ENCODE measurements at regions not wholly inside any gene's neighbourhood (a gene's known extent, or its start where the extent isn't known, plus 50 kb on each side); places are given as distances from the start of the nearest gene placed in this dataset.

- H3K79me1 ChIP-seq (ENCODE audit: low read depth in 1 of 2, low read length in 2 of 2) = no peaks in the 10 kb centered on the region
- no peak overlapping the region for H2BK5ac ChIP-seq (ENCODE audit: low read depth, low read length, poor library complexity, severe bottlenecking)
- peak; percentile 11 for DNase-seq
- H2AK5ac ChIP-seq (ENCODE audit: low read depth, low read length) = no peak overlapping the region
- CTCF ChIA-PET = no interaction called here
- H3K9ac ChIP-seq (ENCODE audit: low read depth, low read length) = no peak overlapping the region
- no peak overlapping the region for H3K14ac ChIP-seq (replicated peaks; ENCODE audit: low read depth, low read length)
- no peak overlapping the region for H2BK15ac ChIP-seq (ENCODE audit: low read depth, low read length)
- H3K36me3 ChIP-seq (ENCODE audit: control insufficient read depth, insufficient read depth, low read length) = no peaks in the 10 kb centered on the region
- no peak overlapping the region for H3K4me3 ChIP-seq (ENCODE audit: insufficient read depth, low read depth, low read length)
- H3K9me1 ChIP-seq (ENCODE audit: insufficient read depth, low read length) = no peaks in the 10 kb centered on the region
- peaks cover 10% of the 10 kb centered on the region for H3K9me3 ChIP-seq (ENCODE audit: control insufficient read depth, insufficient read depth, low read length)
- in situ Hi-C loops (cut with MboI; ENCODE audit: low sequenced_read_pairs) = no loop called here
- intact Hi-C loops (cut with micrococcal nuclease) = no loop called here
- no peak overlapping the region for H4K8ac ChIP-seq (ENCODE audit: low read depth in 2 of 2, low read length in 2 of 2)
- no peaks in the 10 kb centered on the region for H3K4me1 ChIP-seq (ENCODE audit: control insufficient read depth, insufficient read depth, low read length)
- H3K23ac ChIP-seq (ENCODE audit: low read depth, low read length) = no peak overlapping the region
- no TSS peak for BruUV-seq (replicated peaks)
- no peak overlapping the region for H3K18ac ChIP-seq (ENCODE audit: low read depth, low read length)
- no peak overlapping the region for H4K91ac ChIP-seq (ENCODE audit: insufficient read depth, low read depth, low read length)
- no peak overlapping the region for H2AK9ac ChIP-seq (replicated peaks; ENCODE audit: low read depth, low read length, poor library complexity)
- POLR2A ChIA-PET (ENCODE audit: unreplicated experiment) = no interaction called here
- no peak overlapping the region for H3K27ac ChIP-seq (ENCODE audit: insufficient read depth, low read length)
- no peak overlapping the region for H3K4ac ChIP-seq (ENCODE audit: low read depth, low read length)
- H3K4me2 ChIP-seq (ENCODE audit: low read depth, low read length) = no peak overlapping the region
- H2BK120ac ChIP-seq (ENCODE audit: low read depth, low read length) = no peak overlapping the region
- no peak for ATAC-seq (ENCODE audit: low read depth)
- dilution Hi-C loops (cut with HindIII; ENCODE audit: low sequenced_read_pairs, unreplicated experiment) = no loop called here
- no peak overlapping the region for H4K5ac ChIP-seq (ENCODE audit: low read depth, low read length)
- no peak for TF ChIP-seq MXI1 (IDR thresholded peaks at IDR 0.05; ENCODE audit: borderline replicate concordance, low read depth, low read length)
- no peak for TF ChIP-seq RCOR1 (IDR thresholded peaks at IDR 0.05; ENCODE audit: insufficient replicate concordance, low read length)
- no peak for TF ChIP-seq BHLHE40 (IDR thresholded peaks at IDR 0.05; ENCODE audit: low read depth, low read length)
- TF ChIP-seq USF2 (IDR thresholded peaks at IDR 0.05; ENCODE audit: low read depth, low read length) = no peak
- no peak for TF ChIP-seq SMC3 (IDR thresholded peaks at IDR 0.05; ENCODE audit: low read depth, low read length)
- no peak for TF ChIP-seq RAD21 (IDR thresholded peaks at IDR 0.05; ENCODE audit: low read length)
- no peak for TF ChIP-seq CEBPB (IDR thresholded peaks at IDR 0.05; ENCODE audit: low read depth, low read length)
- no peak for TF ChIP-seq RFX5 (IDR thresholded peaks at IDR 0.05; ENCODE audit: low read depth, low read length)
- no peak for TF ChIP-seq MAZ (IDR thresholded peaks at IDR 0.05; ENCODE audit: borderline replicate concordance, low read depth, low read length)
- TF ChIP-seq CHD1 (IDR thresholded peaks at IDR 0.05; ENCODE audit: low read depth, low read length) = no peak
- TF ChIP-seq POLR2A (IDR thresholded peaks at IDR 0.05; ENCODE audit: low read depth, low read length) = no peak
- no peak for TF ChIP-seq ELK1 (IDR thresholded peaks at IDR 0.05; ENCODE audit: borderline replicate concordance, low read depth, low read length)
- no peak for TF ChIP-seq CTCF (conservative IDR thresholded peaks at IDR 0.05; ENCODE audit: low read depth, low read length)
- no peak for TF ChIP-seq FOS (IDR thresholded peaks at IDR 0.05; ENCODE audit: low read depth, low read length)
- no peak for TF ChIP-seq MAFK (IDR thresholded peaks at IDR 0.05; ENCODE audit: low read depth, low read length)
- H2AFZ ChIP-seq (replicated peaks; ENCODE audit: low read length, poor library complexity) = no peak overlapping the region
- H3K56ac ChIP-seq (ENCODE audit: extremely low read depth, insufficient read depth, low read length) = no peak overlapping the region
- H4K20me1 ChIP-seq (ENCODE audit: insufficient read depth, low read length) = no peaks in the 10 kb centered on the region
- no peak overlapping the region for H2BK20ac ChIP-seq (ENCODE audit: low read depth, low read length)
- H3K27me3 ChIP-seq (ENCODE audit: control insufficient read depth, insufficient read depth, low read length) = no peaks in the 10 kb centered on the region
Measured at GRCh38 chr5:97568382-97568781, 385.3 kb upstream of the RIOK2 start.
